ENCODE measurements at regions not wholly inside any gene's neighbourhood (a gene's known extent, or its start where the extent isn't known, plus 50 kb on each side); places are given as distances from the start of the nearest gene placed in this dataset.

DNA sequence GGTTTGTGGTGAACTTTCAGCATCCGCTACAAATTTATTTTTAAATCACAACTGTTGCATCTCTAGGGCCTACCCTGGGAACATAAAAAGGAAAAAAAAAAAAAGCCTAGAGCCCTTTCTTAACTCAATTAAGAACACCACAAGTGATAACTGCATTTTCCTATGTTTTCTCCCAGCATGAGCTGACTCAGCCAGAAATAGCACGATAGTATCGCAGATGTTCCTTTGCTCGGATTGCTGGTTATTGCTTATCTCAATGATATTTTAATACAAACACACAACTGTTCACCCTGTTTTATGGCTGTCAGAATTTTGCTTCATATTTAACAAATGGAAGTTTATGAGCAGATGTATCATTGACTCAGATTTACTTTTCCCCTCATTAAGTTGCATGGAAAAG, 251.8 kb upstream of the SUCLG2 start:
- no peak for TF ChIP-seq POLR2A (IDR thresholded peaks at IDR 0.05)
- TF ChIP-seq, protein P1, sequence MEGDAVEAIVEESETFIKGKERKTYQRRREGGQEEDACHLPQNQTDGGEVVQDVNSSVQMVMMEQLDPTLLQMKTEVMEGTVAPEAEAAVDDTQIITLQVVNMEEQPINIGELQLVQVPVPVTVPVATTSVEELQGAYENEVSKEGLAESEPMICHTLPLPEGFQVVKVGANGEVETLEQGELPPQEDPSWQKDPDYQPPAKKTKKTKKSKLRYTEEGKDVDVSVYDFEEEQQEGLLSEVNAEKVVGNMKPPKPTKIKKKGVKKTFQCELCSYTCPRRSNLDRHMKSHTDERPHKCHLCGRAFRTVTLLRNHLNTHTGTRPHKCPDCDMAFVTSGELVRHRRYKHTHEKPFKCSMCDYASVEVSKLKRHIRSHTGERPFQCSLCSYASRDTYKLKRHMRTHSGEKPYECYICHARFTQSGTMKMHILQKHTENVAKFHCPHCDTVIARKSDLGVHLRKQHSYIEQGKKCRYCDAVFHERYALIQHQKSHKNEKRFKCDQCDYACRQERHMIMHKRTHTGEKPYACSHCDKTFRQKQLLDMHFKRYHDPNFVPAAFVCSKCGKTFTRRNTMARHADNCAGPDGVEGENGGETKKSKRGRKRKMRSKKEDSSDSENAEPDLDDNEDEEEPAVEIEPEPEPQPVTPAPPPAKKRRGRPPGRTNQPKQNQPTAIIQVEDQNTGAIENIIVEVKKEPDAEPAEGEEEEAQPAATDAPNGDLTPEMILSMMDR (IDR thresholded peaks at IDR 0.05), result no peak
